HL-60 (cell line): ENCODE measurements at regions not wholly inside any gene's neighbourhood (a gene's known extent, or its start where the extent isn't known, plus 50 kb on each side); places are given as distances from the start of the nearest gene placed in this dataset.

Experiments used
- CTCF ChIP-seq: IDR thresholded peaks from one replicate; pipeline ENCODE4 v1.5.1; 2011; ENCODE audit warnings: low read length, control low read depth, inconsistent platforms; ENCODE audit not compliant: insufficient read depth
- POLR2AphosphoS5 ChIP-seq: IDR thresholded peaks from 2 replicates; pipeline ENCODE4 v1.6.1; 2012; ENCODE audit warnings: low read depth
- REST ChIP-seq: IDR thresholded peaks from 2 replicates; pipeline ENCODE4 v1.6.1; 2012; ENCODE audit warnings: low read depth; ENCODE audit not compliant: insufficient replicate concordance
- SPI1 ChIP-seq: IDR thresholded peaks from 2 replicates; pipeline ENCODE4 v1.6.1; 2012; ENCODE audit warnings: low read depth, mild to moderate bottlenecking, borderline replicate concordance

- TF ChIP-seq CTCF (no peak), POLR2AphosphoS5 (no peak), REST (no peak), SPI1 (no peak)
These were observed 531.8 kb downstream of the ZEB2 start for GRCh38 chr2:143988082-143988481.
